Fibroblast of the aortic adventitia (primary cell): ENCODE measurements at regions not wholly inside any gene's neighbourhood (a gene's known extent, or its start where the extent isn't known, plus 50 kb on each side); places are given as distances from the start of the nearest gene placed in this dataset.

Experiments
- DNase-seq: peaks from one replicate; pipeline ENCODE4 v3.0.0-alpha.2; 2010; ENCODE audit warnings: low read depth
- H3K4me3 ChIP-seq: 2 replicates; pipeline ENCODE4 v1.5.1; 2011; ENCODE audit warnings: low read depth, mild to moderate bottlenecking, control low read depth, low read length, moderate library complexity
- CTCF ChIP-seq: IDR thresholded peaks from 2 replicates; pipeline ENCODE4 v1.5.1; 2011; ENCODE audit warnings: mild to moderate bottlenecking, low read length, control low read depth, inconsistent platforms; ENCODE audit not compliant: insufficient read depth

GRCh38 chr6:90720404-90720803 lies 133.5 kb upstream of the MAP3K7 start:
- no peak for TF ChIP-seq CTCF
- no peak for DNase-seq
- no peak overlapping the region for H3K4me3 ChIP-seq

DNA sequence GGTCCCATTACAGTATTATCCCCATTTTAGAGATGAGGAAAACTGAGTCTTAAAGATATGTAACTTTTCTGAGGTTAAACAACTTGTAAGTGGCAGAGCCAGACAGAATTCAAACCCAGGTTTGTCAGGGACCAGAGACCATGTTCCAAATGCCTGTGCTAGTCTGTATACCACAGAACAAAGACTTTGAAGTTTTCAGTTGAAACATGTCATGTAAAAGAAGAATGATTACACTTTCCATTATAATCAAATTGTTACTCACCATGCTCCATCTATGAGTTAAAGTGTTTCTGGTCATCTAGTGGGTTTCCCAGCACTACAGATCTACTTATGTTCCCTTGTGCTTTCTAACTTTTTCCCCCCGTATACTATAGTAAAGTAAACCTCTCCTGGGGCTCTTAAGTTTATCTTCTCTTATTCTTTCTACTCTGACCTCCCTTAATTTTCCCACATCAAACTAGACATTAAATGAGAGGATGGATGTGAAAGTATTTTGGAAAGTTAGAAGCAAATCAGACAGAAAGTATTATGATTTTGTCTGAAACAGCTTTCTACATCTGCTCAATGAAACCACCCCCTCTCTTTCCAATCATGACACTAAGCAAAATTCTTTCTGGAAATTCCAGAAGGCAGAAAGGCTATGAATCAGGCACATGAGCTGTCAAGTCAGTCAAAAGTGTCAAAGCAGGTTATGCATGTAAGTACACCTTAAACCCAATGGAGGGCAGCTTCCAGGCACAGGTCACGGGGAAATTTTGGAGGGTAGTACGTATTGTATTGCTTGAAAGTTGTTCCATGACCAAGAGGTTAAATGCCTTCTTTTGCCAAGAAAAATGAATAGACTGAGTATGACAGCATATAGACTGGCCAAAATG lies 132.7 kb upstream of the MAP3K7 start:
- TF ChIP-seq CTCF, result no peak
- no peak for DNase-seq
- H3K4me3 ChIP-seq, result no peak overlapping the region

DNA sequence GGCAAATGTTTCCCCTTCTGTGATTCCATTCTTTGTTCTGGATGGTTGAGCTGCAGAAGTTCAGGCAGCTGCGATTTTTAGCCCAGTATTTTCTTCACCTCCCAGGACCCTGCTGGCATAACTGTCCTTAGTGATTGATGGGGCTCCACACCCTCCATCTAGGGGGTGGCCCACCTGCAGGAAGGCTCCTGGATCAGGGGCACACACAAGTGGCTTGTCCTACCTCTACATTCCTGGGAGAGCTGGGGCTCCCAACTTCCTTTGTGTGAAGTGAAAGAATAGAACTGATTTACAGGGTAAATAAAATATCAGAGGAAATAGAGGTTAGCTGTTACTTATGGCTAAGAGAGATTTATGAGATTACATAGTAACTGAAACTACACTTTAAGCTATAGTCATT lies 129.5 kb upstream of the MAP3K7 start:
- TF ChIP-seq CTCF, result no peak
- no peak overlapping the region for H3K4me3 ChIP-seq
- DNase-seq, result no peak

GRCh38 chr6:90715093-90715655 lies 128.3 kb upstream of the MAP3K7 start:
- peak; percentile 1 for DNase-seq
- no peak for TF ChIP-seq CTCF
- H3K4me3 ChIP-seq, result no peak overlapping the region

DNA sequence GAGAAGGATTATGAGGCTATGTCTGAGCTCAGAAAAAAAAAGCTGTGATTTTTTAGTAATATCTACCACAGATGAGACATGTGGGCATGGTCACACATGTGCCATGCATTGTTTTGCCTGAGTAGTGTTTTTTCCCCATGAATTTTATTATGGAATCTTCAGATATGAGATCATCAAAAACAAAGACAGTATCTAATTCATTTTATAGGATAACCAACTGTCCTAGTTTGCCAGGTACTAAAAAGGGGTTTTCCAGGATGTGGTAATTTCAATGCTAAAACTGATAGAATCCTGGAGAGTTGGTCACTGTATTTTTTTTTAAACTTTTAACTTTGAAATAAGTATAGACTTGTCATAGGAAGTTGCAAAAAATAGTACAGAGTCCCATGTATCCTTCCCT lies 127.4 kb upstream of the MAP3K7 start:
- DNase-seq, result no peak
- TF ChIP-seq CTCF, result no peak

GRCh38 chr6:90712114-90712513 lies 125.2 kb upstream of the MAP3K7 start:
- no peak overlapping the region for H3K4me3 ChIP-seq
- peak; percentile 10 for DNase-seq
- no peak for TF ChIP-seq CTCF

More for the DNA sequence above, 127.4 kb upstream of the MAP3K7 start:
- no peak overlapping the region for H3K4me3 ChIP-seq
